ENCODE measurements at regions not wholly inside any gene's neighbourhood (a gene's known extent, or its start where the extent isn't known, plus 50 kb on each side); places are given as distances from the start of the nearest gene placed in this dataset.

- Histone ChIP-seq H3K36me3 (ENCODE audit: control insufficient read depth, insufficient read depth, low read length) (no peaks in the 10 kb centered on the region), H3K27me3 (ENCODE audit: control insufficient read depth, insufficient read depth, low read length, poor library complexity, severe bottlenecking) (no peaks in the 10 kb centered on the region), H3K9ac (ENCODE audit: extremely low read depth, low read length, poor library complexity, severe bottlenecking) (no peak overlapping the region), H3K4me3 (ENCODE audit: low read length) (no peak overlapping the region), H3K27ac (ENCODE audit: low read depth, low read length) (no peak overlapping the region), H3K9me3 (ENCODE audit: control insufficient read depth, low read length) (peaks cover 6% of the 10 kb centered on the region), H3K4me1 (ENCODE audit: control insufficient read depth, insufficient read depth, low read length) (no peaks in the 10 kb centered on the region)
- no peak for TF ChIP-seq CTCF (conservative IDR thresholded peaks at IDR 0.05)
- Mint-ChIP-seq H3K4me1 (no peaks in the 10 kb centered on the region), H3K4me3 (no peak overlapping the region), H3K27ac (no peak overlapping the region), H3K27me3 (ENCODE audit: insufficient read depth) (no peaks in the 10 kb centered on the region), H3K36me3 (ENCODE audit: low read depth) (peaks cover 1% of the 10 kb centered on the region), H3K9me3 (peaks cover 18% of the 10 kb centered on the region)
- no peak for DNase-seq
Measured at GRCh38 chr6:71468038-71468437, 179.4 kb downstream of the OGFRL1 start.

DNA sequence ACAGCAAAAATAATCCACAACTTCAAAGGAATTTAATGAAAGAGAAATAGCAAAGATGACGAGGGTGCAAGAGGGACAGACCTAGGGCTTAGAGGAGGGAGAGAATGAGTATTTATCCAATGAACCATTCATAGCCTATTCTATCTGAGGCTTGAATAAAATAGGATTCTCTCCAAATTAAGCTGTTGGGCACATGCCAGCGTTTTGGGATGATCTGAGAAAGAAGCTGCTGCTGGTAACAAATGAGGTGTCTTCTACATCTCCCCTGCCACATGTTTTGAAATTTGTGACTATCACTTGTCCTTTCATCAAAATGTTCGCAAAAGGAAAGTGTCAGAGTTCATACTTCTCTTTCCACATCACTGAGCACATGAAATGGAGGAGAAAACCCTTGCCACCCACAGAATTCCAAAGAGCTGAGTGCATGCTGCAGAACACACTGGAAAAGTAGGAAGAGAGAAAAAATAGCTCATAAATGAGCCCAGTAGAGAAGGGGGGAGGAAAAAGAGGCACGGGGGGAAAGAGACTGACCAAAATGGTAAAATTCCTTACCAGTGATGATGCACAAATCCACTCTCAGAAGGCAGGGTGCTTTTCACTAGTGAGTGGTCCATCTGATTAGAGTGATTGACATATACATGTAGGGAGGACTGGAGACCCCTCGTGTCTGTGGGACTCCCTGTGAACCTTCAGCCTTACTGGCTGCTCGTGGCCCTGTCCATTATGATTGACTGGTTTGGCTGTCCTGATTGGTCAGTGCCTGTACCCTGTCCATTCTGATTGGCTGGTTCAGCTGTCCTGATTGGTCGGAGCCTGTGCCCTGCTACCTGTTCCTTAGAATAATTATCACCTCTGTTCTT, 180.5 kb downstream of the OGFRL1 start:
- Mint-ChIP-seq H3K27ac (no peak overlapping the region), H3K9me3 (peaks cover 18% of the 10 kb centered on the region), H3K4me1 (no peaks in the 10 kb centered on the region), H3K4me3 (no peak overlapping the region), H3K27me3 (ENCODE audit: insufficient read depth) (no peaks in the 10 kb centered on the region), H3K36me3 (ENCODE audit: low read depth) (peaks cover 1% of the 10 kb centered on the region)
- Histone ChIP-seq H3K9me3 (ENCODE audit: control insufficient read depth, low read length) (peaks cover 6% of the 10 kb centered on the region), H3K27ac (ENCODE audit: low read depth, low read length) (peak overlapping the region; percentile 45), H3K27me3 (ENCODE audit: control insufficient read depth, insufficient read depth, low read length, poor library complexity, severe bottlenecking) (no peaks in the 10 kb centered on the region), H3K4me1 (ENCODE audit: control insufficient read depth, insufficient read depth, low read length) (no peaks in the 10 kb centered on the region), H3K36me3 (ENCODE audit: control insufficient read depth, insufficient read depth, low read length) (no peaks in the 10 kb centered on the region), H3K9ac (ENCODE audit: extremely low read depth, low read length, poor library complexity, severe bottlenecking) (no peak overlapping the region), H3K4me3 (ENCODE audit: low read length) (no peak overlapping the region)
- TF ChIP-seq CTCF (conservative IDR thresholded peaks at IDR 0.05), result no peak
- no peak for DNase-seq
- WGBS, 2 experiments (ENCODE audit: insufficient coverage in 1 of 2, insufficient read length in 1 of 2), result 85 to 86% methylated on average over 5 to 7 of the region's 7 CpGs

GRCh38 chr6:71471718-71472117, 183.1 kb downstream of the OGFRL1 start:
- H3K4me3 ChIP-seq (ENCODE audit: low read length), result no peak overlapping the region
- no peak overlapping the region for H3K27ac Mint-ChIP-seq
- H3K36me3 ChIP-seq (ENCODE audit: control insufficient read depth, insufficient read depth, low read length), result no peaks in the 10 kb centered on the region
- no peaks in the 10 kb centered on the region for H3K4me1 Mint-ChIP-seq
- H3K4me1 ChIP-seq (ENCODE audit: control insufficient read depth, insufficient read depth, low read length), result no peaks in the 10 kb centered on the region
- H3K9ac ChIP-seq (ENCODE audit: extremely low read depth, low read length, poor library complexity, severe bottlenecking), result no peak overlapping the region
- 89 to 100% methylated on average over 1 to 2 of the region's 2 CpGs for WGBS, 2 experiments (ENCODE audit: insufficient coverage in 1 of 2, insufficient read length in 1 of 2)
- H3K9me3 Mint-ChIP-seq, result no peaks in the 10 kb centered on the region
- TF ChIP-seq CTCF (conservative IDR thresholded peaks at IDR 0.05), result no peak
- DNase-seq, result no peak
- no peaks in the 10 kb centered on the region for H3K36me3 Mint-ChIP-seq (ENCODE audit: low read depth)
- H3K27me3 Mint-ChIP-seq (ENCODE audit: insufficient read depth), result no peaks in the 10 kb centered on the region
- H3K4me3 Mint-ChIP-seq, result no peak overlapping the region
- H3K27me3 ChIP-seq (ENCODE audit: control insufficient read depth, insufficient read depth, low read length, poor library complexity, severe bottlenecking), result no peaks in the 10 kb centered on the region
- H3K9me3 ChIP-seq (ENCODE audit: control insufficient read depth, low read length), result no peaks in the 10 kb centered on the region
- H3K27ac ChIP-seq (ENCODE audit: low read depth, low read length), result no peak overlapping the region
